Endothelial cell of umbilical vein (primary cell): ENCODE measurements at regions not wholly inside any gene's neighbourhood (a gene's known extent, or its start where the extent isn't known, plus 50 kb on each side); places are given as distances from the start of the nearest gene placed in this dataset.

Source experiments
- BruUV-seq: library from RNA; stranded (reverse); fragments of 400-500 nt; replicated peaks from 2 replicates; lab custom pipeline; 2021; lab: Mats Ljungman, UMichigan
- CTCF ChIA-PET: fragments of 300-600, 350-600 bp; sonication (Branson Sonifier 250); formaldehyde crosslinking; loops from one replicate; lab custom pipeline; 2021; ENCODE audit warnings: antibody characterized with exemption, inconsistent platforms; lab: Charles Lee
- POLR2A ChIA-PET: fragments of 300-600, 350-600 bp; sonication (Branson Sonifier 250); formaldehyde crosslinking; loops from one replicate; lab custom pipeline; 2021; ENCODE audit warnings: antibody characterized with exemption, inconsistent platforms; lab: Charles Lee
- DNase-seq: peaks from one replicate; pipeline ENCODE4 v3.0.0-alpha.2; 2011; ENCODE audit warnings: low read depth, low spot score
- FAIRE-seq: peaks from 2 replicates; lab custom pipeline; 2011; peaks lifted over from hg19 to GRCh38; lab: Jason Lieb, UNC
- H2AFZ ChIP-seq: 2 replicates; pipeline ENCODE4 v1.6.0; 2012; ENCODE audit warnings: low read depth, low read length, control low read depth, inconsistent platforms
- H3K27ac ChIP-seq: 2 replicates; pipeline ENCODE4 v1.5.1; 2011; ENCODE audit warnings: low read depth, mild to moderate bottlenecking, control low read depth, low read length, moderate library complexity; ENCODE audit not compliant: insufficient read depth
- H3K27me3 ChIP-seq, 2 experiments: 2 replicates each; pipeline versions ENCODE4 v1.6.0 to v1.6.1; 2011; ENCODE audit warnings: low read length in 2 of 2, mixed read lengths in 1 of 2; ENCODE audit not compliant: control insufficient read depth in 2 of 2, insufficient read depth in 2 of 2
- H3K36me3 ChIP-seq, 2 experiments: 2 replicates in 1 of 2; 3 replicates in 1 of 2; pipeline ENCODE4 v1.5.1; 2011; ENCODE audit warnings: low read length in 2 of 2, mild to moderate bottlenecking in 1 of 2, moderate library complexity in 1 of 2; ENCODE audit not compliant: control insufficient read depth in 2 of 2, insufficient read depth in 2 of 2; ENCODE audit errors: extremely low read depth in 1 of 2
- H3K4me1 ChIP-seq: 3 replicates; pipeline ENCODE4 v1.5.1; 2011; ENCODE audit warnings: mild to moderate bottlenecking, low read length; ENCODE audit not compliant: control insufficient read depth, insufficient read depth; ENCODE audit errors: extremely low read depth
- H3K4me2 ChIP-seq: 2 replicates; pipeline ENCODE4 v1.6.1; 2011; ENCODE audit warnings: low read length, control low read depth, mixed read lengths; ENCODE audit not compliant: insufficient read depth
- H3K4me3 ChIP-seq, 3 experiments: fragments of 200-600 bp in 1 of 3; sonication (generic), shearing (Covaris generic) in 1 of 3; replicated peaks in 1 of 3; 2 replicates each; pipeline ENCODE4 v1.5.1; 2011 to 2016; ENCODE audit warnings: control low read depth in 3 of 3, low read length in 3 of 3, mild to moderate bottlenecking in 2 of 3, inconsistent platforms in 1 of 3, low read depth in 1 of 3, moderate library complexity in 1 of 3; ENCODE audit not compliant: insufficient read depth in 1 of 3
- H3K79me2 ChIP-seq: 2 replicates; pipeline ENCODE4 v1.6.0; 2012; ENCODE audit warnings: low read length, inconsistent platforms; ENCODE audit not compliant: control insufficient read depth, insufficient read depth
- H3K9ac ChIP-seq: replicated peaks from 2 replicates; pipeline ENCODE3; 2011; ENCODE audit warnings: low read length, control low read depth; ENCODE audit not compliant: insufficient read depth; ENCODE audit errors: extremely low read depth
- H3K9me1 ChIP-seq: replicated peaks from 3 replicates; pipeline ENCODE4 v1.6.0; 2011; ENCODE audit warnings: mild to moderate bottlenecking, low read length; ENCODE audit not compliant: control insufficient read depth, insufficient read depth; ENCODE audit errors: extremely low read depth
- H3K9me3 ChIP-seq: replicated peaks from 2 replicates; pipeline ENCODE4 v1.5.1; 2012; ENCODE audit warnings: low read length, inconsistent platforms; ENCODE audit not compliant: control insufficient read depth, insufficient read depth
- H4K20me1 ChIP-seq: replicated peaks from 2 replicates; pipeline ENCODE3; 2011; ENCODE audit warnings: mild to moderate bottlenecking, low read length; ENCODE audit not compliant: control insufficient read depth, insufficient read depth; ENCODE audit errors: extremely low read depth
- CTCF ChIP-seq, 2 donors: IDR thresholded peaks; 1 replicate in 1 of 2; 2 replicates in 1 of 2; pipeline ENCODE4 v1.5.1; 2011; ENCODE audit warnings: low read length in 2 of 2, mild to moderate bottlenecking in 2 of 2, moderate library complexity in 2 of 2, control low read depth in 1 of 2, inconsistent platforms in 1 of 2, low read depth in 1 of 2; ENCODE audit not compliant: insufficient read depth in 1 of 2; ENCODE audit errors: extremely low read depth in 1 of 2
- EZH2 ChIP-seq: IDR thresholded peaks from 2 replicates; pipeline ENCODE4 v1.6.1; 2012; ENCODE audit warnings: borderline replicate concordance, low read depth, mild to moderate bottlenecking, moderate library complexity, low read length, inconsistent platforms; ENCODE audit not compliant: severe bottlenecking
- FOS ChIP-seq: IDR thresholded peaks from 2 replicates; pipeline ENCODE4 v1.6.1; 2011; ENCODE audit warnings: mild to moderate bottlenecking, low read length, moderate library complexity, borderline replicate concordance; ENCODE audit not compliant: insufficient read depth
- GATA2 ChIP-seq: IDR thresholded peaks from 2 replicates; pipeline ENCODE4 v1.7.0; 2011; ENCODE audit warnings: low read depth, mild to moderate bottlenecking, moderate library complexity, mixed read lengths, low read length; ENCODE audit not compliant: insufficient read length, insufficient read depth
- JUN ChIP-seq: IDR thresholded peaks from 2 replicates; pipeline ENCODE4 v1.6.1; 2011; ENCODE audit warnings: borderline replicate concordance, low read depth; ENCODE audit not compliant: insufficient read length, insufficient read depth
- MAX ChIP-seq: IDR thresholded peaks from 2 replicates; pipeline ENCODE4 v1.6.1; 2011; ENCODE audit not compliant: insufficient read depth, insufficient read length
- MYC ChIP-seq: IDR thresholded peaks from one replicate; pipeline ENCODE4 v1.6.1; 2011; ENCODE audit warnings: mild to moderate bottlenecking, low read depth, low read length
- POLR2A ChIP-seq: IDR thresholded peaks from 2 replicates; pipeline ENCODE4 v1.6.1; 2012; ENCODE audit warnings: low read depth, mild to moderate bottlenecking, control low read depth, low read length
- POLR2AphosphoS5 ChIP-seq: IDR thresholded peaks from 2 replicates; pipeline ENCODE4 v1.6.1; 2012; ENCODE audit warnings: low read depth, mild to moderate bottlenecking, control low read depth, low read length, moderate library complexity; ENCODE audit not compliant: insufficient read depth
- dilution Hi-C: fragments of 300-500 bp; cut with MboI; formaldehyde crosslinking; loops from one replicate; pipeline ENCODE4 v1.15.0; 2019; ENCODE audit warnings: low sequenced_read_pairs; ENCODE audit not compliant: extremely low pct_ligation_motif_present
- intact Hi-C: fragments of 100-400 bp; cut with micrococcal nuclease; formaldehyde crosslinking; loops from one replicate; pipeline ENCODE4 v1.10.0; 2022

- CTCF ChIA-PET: no interaction called here
Observed at GRCh38 chr22:48342016-48342415, 1485.7 kb downstream of the BRD1 start.

More at GRCh38 chr22:48342016-48342415, 1485.7 kb downstream of the BRD1 start:
- Histone ChIP-seq H4K20me1 (no peaks in the 10 kb centered on the region), H2AFZ (no peak overlapping the region), H3K9ac (no peak overlapping the region), H3K79me2 (no peaks in the 10 kb centered on the region), H3K4me1 (no peaks in the 10 kb centered on the region), H3K4me3 (no peak overlapping the region), H3K36me3 (no peaks in the 10 kb centered on the region), H3K9me1 (no peaks in the 10 kb centered on the region), H3K27ac (no peak overlapping the region), H3K27me3 (no peaks in the 10 kb centered on the region), H3K9me3 (peaks cover 11% of the 10 kb centered on the region), H3K4me2 (no peak overlapping the region)
- dilution Hi-C loops (no loop called here), intact Hi-C loops (no loop called here)
- POLR2A ChIA-PET: no interaction called here
- DNase-seq: no peak
- no TSS peak for BruUV-seq
- no peak for FAIRE-seq
- TF ChIP-seq EZH2 (no peak), FOS (no peak), CTCF (IDR thresholded peaks at IDR 0.05; ENCODE audit: extremely low read depth in 1 of 2, insufficient read depth in 1 of 2, low read depth in 1 of 2, low read length in 2 of 2) (no peak), MYC (no peak), POLR2A (no peak), MAX (no peak), POLR2AphosphoS5 (no peak), JUN (no peak), GATA2 (no peak)
